GM21381 (cell line): ENCODE measurements at regions not wholly inside any gene's neighbourhood (a gene's known extent, or its start where the extent isn't known, plus 50 kb on each side); places are given as distances from the start of the nearest gene placed in this dataset.
"Not testable (repeated sequence)": the region's sequence is repeated elsewhere in the genome, so short reads cannot be mapped to it uniquely, and the experiment has no call there.

Source experiments
- ATAC-seq: cut with Tn5 transposase; IDR thresholded peaks from one replicate; pipeline ENCODE4 v1.9.1; 2021; ENCODE audit warnings: mild to moderate bottlenecking, moderate library complexity; ENCODE audit not compliant: unreplicated experiment

DNA sequence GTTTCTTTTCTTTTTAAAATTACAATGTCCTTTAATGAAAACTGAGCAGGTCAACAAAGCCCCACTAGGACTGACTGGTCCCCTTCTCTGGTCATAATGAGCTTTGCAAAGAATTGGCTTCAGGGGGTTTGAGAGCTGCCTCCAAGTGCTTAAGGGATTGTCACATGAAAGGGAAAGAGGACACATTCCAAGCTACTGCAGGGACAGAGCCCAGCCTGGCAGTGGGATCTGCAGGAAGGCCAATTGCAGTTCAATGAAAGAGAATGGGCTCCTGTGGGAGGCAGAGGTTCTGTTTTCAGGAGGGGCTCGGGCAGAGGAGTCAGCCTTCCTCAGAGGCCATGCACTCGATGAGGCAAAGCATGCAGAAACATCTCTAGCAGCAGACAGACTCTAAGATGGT lies 84.1 kb upstream of the ACKR3 start:
- no peak for ATAC-seq

DNA sequence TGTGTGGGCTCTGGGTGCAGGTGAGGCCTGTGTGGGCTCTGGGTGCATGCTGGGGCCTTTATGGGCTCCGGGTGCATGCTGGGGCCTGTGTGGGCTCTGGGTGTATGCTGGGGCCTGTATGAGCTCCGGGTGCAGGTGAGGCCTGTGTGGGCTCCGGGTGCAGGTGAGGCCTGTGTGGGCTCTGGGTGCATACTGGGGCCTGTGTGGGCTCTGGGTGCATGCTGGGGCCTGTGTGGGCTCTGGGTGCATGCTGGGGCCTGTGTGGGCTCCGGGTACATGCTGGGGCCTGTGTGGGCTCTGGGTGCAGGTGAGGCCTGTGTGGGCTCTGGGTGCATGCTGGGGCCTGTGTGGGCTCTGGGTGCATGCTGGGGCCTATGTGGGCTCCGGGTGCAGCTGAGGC lies 80.5 kb upstream of the ACKR3 start:
- not testable (repeated sequence) for ATAC-seq

DNA sequence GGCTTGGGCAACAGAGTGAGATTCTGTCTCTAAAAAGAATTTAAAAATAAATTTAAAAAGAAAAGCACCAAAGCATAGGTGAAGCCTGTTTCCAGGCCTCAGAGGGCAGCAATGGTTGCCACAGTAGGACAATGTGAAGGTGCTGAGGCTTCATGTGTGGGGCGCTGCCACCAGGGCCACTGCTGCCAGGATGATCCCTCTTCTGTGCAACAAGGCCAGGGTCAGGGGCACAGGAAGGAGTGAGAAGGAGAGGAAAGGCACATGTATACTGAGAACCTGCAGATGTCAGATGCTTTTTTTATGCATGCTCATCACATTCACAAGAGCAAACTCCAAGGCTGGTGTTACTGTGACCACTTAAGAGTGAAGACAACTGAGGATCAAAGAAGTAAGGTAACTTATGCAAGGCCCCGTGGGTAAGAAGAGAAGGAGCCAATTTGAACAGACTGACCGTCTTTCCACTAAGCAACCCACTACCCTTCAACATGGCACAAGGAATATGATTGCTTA lies 79.7 kb upstream of the ACKR3 start:
- ATAC-seq: no peak

DNA sequence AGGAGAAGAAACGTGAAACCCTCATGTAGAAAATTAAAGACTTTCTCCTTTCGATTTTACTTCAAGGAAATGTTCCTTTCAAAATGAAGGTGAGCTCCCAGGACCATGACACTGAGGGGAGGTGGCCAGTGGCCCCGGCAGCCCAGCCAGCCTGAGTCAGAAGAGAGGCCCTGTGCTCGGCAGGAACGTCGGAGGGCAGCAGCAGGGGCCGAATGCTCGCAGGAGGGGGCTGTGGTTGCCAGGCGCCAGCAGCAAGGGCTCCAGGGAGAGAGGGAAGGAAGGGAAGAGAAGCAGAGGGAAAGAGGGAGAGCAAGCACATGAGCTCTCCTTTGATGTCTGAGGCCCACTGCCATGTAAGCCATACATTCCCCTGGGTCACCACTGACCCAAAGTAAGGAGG lies 73.3 kb upstream of the ACKR3 start:
- no peak for ATAC-seq

DNA sequence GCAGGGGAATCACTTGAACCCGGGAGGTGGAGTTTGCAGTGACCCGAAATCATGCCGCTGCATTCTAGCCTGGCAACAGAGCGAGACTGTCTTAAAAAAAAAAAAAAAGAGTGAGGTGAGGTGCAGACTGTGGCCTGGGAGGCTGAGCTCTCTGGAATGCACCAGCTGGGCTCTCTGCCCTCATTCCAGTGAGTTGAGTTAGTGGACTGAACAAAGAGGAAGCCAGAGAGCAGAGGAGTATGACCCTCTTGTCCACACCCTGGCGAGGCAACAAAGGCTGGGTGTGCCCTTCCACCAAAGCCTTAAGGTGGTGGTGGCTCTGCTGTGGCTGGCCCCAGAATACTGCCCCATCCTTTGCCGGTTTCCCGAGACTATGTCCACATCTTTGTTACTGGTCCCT lies 71.3 kb upstream of the ACKR3 start:
- no peak for ATAC-seq

DNA sequence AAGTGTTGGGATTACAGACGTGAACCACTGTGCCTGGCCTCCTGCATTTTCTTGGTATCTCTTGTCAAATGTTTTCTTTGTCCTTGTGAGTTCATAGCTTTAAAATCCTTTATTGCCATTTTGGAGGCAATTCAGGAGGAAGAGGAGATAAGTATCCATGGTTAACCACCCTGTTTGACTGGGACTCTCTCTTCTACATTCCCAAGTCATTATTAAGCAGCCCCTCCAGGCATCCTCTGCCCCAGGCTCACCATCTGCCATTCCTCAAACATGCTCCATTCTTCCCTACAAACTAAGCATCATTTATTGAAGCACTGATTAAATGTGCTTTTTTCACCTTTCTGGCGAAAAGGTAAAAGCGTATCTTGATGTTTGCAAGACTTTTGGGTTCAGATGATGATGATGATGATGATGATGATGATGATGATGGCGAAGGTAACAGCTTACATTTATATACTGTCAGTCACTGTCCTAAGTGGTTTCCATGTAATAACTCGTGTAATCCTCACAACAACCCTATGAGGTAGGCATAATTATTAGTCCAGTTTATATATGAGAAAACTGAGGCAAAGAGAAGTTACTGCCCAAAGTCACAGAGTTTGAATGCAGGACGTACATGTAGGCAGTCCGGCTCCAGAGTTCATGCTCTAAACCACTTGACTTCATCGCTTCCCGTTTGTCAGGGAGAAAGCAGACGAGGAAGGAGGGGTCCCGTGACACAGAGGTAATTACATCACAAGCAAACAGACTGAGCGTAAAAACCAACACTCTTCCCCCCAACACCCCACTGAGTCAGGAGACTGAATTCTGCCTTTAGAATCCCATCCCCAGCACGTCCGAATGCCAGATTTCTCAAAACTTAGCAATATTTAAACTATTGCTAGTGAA lies 69.7 kb upstream of the ACKR3 start:
- no peak for ATAC-seq

DNA sequence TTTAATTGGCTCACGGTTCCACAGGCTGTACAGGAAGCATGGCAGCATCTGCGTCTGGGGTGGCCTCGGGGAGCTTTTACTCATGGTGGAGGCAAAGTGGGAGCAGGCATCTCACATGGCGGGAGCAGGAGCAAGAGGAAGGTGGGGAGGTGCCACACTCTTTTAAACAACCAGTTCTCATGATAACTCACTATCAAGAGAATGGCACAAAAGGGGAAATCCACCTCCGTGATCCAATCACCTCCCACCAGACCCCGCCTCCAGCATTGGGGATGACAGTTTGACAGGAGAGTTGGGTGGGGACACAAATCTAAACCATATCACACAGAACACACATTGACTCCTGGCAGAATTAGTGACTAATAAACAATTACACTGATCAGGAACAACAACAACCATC lies 68.6 kb upstream of the ACKR3 start:
- ATAC-seq: no peak

DNA sequence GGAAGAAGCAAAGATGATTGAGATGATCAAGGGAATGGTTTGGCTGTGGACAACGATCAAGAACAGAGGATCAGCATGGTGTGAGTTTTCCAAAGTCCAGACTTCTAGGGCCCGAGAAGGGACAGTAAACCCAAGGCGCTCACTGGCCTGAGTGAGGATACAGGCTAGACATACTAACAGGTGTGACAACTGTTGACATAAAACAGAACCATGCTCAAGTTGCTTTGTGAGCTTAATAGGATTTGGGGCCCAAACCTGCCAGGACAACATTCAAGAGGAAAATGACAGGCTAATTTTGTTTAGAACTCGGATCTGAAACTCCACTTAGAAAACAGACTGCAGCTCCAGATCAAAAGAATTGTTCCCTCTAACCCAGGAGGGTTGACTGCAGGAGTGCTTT lies 68.1 kb upstream of the ACKR3 start:
- ATAC-seq: no peak

DNA sequence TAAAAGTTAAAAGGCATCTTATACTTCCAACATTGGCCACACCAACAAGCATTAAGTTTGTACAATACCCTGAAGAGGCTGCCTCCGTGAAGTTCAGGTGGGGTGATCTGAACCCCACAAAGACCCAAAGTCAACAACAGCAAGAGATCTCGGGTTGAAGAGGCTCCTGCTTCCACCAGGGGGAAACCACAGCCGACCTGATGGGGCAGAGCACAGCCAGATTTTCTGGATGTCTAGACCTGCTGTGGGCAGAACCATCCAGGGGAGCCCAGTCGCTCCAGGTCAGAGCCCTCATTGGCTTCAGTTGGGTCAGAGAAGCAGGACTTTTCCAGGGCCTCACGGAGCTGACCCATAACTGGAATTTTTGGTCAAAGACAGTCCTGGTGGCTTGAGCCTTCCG lies 66.5 kb upstream of the ACKR3 start:
- no peak for ATAC-seq

DNA sequence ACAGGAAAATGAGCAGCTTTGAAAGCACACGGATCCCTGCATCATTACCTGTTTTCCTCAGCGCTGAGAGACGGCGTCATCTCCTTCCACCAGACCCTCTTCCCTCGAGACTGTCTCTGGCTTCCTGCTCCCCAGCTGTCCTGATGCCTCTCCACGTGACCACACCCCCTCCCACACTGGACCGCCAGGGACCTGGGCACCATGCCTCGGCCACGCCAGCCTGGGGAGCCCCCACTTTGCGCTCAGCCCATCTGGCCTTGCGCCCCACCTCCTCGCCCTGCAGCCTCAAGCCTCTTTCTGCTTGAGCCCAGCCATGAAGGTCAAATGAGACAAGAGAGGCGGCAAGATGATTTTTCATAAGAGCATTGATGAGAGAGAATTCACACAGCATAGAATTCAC lies 66.0 kb upstream of the ACKR3 start:
- ATAC-seq: no peak

DNA sequence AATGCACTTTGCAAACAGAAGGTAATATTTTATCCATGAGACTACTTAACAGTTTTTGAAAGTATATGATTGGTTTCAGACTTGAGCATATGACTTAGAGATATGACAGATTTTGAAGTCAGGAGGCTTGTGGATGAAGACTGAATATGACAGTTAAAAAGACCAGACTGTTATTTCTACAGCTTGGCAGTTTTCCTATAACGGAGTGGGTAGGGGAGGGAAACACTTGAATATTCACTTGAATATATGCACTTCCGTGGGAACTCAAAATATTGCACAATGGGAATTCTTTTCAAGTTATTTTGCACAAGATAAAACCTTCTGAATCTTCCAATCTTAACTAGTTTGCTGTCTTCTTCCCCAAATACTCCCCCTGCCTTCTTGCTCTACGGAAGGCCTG lies 64.6 kb upstream of the ACKR3 start:
- no peak for ATAC-seq

DNA sequence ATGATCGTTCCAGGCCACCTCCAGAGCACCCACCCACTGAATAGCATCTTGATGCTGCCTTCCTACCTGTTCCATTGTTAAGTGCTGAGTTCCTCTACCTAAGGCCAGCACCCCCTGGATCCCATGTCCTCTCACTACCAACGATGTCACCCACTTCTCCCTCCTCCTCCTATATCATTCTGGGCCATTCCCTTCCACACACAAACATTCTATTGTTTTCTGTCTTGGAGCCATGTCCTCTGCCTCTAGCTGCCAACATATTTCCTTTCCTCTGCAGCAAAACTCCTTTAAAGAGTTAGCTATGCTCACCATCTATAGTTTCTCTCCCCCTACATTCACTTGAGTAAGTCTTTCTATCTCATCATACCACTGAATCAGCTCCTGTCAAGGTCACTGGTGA lies 64.0 kb upstream of the ACKR3 start:
- no peak for ATAC-seq

DNA sequence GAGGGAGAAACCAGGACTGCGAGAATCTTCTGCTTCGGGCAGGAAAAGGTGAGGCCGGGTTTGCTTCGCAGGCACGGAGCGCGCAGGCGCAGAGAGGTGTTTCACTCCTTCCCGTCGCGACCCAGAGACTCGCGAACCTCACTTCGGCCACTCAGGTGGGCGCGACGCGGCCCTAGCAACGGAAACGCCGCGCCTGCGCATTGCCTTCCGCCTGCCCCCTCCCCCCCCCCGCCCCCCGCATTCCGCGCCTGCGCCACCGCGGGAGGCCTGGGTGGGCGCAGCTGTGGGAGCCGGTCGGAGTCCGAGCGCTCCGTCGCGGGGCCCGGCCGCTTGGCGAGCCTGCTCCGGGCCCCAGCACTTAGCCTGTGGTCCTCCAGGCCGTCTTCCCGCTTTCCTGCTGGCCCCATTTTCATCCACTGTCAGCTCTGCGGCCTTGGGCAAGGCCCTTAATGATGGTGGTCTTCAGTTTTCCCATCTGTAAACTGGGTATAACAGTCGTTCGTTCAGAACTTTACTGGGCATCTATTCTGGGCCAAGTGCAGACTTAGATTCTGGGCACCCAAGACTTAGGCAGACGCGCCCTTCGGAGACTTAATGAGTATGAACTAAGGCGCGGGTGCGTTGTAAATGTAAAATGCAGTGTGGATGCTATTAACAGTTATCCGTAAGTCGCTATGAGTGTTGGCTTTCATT lies 62.1 kb upstream of the ACKR3 start:
- no peak for ATAC-seq

DNA sequence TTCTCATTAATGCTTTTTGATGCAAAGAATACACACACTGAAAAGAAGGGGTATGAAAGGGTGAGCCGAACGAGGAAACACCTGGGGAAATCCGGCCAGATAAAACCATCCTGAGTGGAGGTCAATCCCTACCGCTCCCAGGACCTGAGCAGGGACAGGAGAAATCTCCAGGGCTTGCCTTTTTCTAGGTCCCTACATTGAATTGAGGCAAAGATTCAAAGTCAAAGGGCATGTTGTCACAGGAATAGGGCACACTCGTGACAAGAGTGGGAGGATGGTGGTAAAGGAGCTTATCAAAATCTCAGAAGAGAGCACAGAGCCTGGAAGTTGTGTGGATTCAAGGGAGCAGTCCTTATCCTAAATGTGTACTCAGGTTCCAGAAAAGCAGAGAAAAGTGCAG lies 61.2 kb upstream of the ACKR3 start:
- ATAC-seq: no peak

DNA sequence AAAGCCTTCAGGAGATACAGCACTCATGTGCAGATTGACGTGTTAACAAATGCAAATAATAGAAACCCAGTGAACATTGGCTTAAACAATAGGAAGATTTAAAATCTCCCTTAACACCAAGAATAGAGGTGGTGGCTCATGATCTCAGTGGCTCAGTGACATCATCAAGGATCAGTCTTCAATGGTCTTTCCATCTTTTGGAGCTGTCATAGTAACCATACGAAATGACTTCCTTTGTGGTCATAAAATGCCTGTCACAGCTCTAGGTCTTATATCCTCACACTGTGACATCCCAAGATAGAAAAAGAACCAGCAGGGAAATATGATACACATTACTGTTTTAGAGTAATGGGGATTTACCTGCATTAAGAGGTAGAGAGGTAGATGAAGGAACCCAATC lies 59.6 kb upstream of the ACKR3 start:
- no peak for ATAC-seq

DNA sequence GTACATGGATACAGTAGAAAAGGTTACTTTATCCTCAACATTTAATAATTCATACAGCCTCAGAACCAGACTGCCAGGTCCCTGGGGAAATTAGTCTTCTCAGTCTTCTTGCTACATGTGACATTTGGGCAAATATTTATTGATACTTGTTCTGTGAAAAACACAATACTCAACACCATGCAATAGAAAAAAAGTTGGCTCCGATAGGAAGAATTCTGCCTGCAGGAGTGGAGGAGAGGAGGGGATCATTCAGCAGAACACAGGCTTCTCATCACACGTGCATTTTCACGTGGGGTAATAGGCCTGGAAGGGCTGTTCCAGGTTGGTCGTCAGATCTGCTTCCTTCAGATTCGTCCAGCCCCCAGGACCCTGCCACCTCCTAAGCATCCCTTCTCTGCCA lies 58.4 kb upstream of the ACKR3 start:
- ATAC-seq: no peak

DNA sequence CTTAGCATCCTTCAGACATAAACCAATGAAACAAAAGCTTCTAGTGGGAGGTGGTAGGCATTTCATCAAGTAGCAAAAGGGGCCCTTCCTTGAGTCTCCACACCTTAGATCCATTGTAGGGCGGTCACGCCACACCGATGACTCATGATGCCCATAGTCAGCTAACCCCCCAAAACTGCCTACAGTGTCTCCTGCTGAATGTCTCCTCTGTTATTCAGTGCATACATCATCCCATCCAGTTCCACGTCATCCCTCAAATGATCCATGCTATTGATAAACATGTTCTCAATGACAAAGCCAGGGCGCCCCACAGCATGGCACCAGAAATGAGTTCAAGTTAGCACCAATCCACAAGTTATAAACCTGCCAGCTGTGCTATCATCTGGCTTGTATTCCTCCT lies 57.4 kb upstream of the ACKR3 start:
- no peak for ATAC-seq

DNA sequence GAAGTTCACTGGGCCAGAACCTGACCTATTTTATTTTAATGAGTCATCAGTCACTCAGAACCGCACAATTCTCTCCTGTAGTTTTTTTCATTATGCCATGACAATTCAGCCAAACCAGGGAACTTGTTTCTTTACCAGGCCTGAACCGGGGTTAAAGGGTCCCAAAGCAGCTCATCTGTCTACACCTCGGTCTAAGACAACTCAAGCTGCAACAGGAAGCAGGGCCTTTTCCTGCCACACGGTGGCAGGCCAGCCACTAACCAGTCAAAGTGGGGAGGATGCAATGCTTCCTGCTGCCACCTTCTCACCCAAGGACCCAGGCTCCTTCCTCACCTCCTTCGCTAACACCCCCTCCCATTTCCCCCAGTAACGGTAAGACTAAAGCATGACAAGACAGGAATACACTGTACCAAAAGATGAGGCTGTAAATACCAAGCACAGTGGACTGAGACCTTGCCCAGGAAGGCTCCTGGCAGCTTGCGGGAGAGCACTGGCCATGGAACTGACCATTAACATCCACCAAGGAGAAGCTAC lies 56.7 kb upstream of the ACKR3 start:
- ATAC-seq: peak; percentile 86

DNA sequence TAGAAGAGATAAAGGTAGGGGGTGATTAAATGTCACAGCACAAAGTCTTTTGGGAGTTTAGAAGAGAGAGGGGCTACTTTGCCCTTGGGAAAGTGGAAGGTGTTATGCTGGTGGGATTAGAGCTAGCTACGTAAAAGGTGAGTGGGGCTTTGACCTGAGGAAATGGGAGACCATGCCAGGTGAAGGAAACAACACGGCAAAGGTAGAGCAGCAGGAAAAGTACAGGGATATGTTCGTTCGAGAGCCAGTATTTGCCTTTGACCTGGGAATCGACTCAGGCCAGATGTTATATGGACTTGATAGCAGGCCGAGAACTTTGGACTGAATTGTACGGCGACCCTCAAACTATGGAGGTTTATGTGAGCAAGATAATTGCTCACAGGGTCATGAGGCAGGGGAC lies 55.7 kb upstream of the ACKR3 start:
- ATAC-seq: no peak

DNA sequence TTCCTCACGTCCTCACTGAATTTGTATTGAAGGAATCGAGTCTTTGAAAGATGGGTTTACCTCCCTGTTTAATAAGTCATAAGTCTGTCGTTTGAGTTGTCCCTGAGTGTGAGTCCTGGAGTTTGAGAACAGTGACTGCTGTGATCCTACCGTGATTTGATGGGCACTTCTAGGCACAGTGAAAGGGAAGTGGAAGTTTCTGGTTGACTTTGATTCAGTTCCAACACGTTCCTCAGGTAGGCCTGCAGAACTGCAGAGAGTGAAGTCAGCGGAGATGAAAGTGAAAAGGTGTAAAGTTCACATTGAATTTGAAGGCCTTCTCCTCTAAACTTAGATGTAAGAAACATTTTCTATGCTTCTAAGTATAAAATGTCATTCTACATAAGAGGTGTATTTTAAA lies 52.9 kb upstream of the ACKR3 start:
- ATAC-seq: no peak

DNA sequence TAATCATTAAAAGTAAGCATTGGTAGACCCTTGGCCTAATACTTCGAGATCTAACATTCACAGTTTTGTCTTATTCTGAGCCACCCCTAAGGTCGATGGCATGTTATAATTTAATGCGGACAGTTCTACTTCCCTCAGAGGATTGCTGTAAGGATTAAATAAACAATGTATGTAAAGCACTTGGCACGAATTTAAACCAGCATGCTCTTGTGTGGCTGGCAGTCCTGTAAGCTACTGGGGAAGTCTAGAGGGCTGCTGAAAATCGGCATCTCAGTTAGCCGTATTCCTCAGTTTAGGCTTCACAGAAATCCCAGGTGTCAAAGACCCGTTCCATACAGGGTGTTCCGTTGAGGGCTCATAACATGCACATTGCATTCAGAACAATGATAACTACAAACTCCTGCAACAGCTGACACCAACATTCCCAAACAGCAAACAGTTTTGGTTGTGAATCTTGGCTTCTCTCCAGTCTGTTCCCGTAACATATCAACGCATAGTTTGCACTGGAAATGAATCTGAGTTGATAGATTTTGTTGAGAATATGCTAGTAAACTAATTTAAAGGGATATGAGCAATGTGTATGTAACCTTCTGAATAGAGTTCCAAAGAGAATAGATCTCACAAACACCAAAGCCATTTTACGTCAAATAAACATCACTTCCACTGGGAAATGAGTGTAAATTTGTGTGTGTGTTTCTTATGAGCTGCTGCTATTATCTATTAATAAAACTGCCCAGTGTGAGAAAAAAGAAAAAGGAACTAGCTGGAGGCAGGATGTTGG lies 52.2 kb upstream of the ACKR3 start:
- ATAC-seq: no peak
